ENCODE measurements at regions not wholly inside any gene's neighbourhood (a gene's known extent, or its start where the extent isn't known, plus 50 kb on each side); places are given as distances from the start of the nearest gene placed in this dataset.

DNA sequence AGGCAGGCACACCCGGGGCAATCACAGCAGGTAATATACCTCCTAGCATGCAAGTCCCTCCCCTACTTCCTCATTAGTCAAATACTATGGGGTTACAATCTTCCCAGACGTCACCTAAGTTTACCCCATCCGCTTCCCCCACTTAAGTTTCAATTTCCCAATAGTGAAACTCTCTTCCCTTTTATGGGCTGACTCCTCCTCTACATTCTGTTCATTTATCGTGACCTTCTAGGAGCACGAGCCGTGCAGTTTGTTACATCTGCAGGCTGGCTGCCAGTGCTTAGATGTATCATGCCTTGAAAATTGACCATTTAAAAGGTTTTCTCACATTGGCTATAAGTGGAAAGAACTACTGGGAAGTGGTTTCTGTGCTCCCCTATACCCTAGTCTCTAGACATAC is 1357.8 kb upstream of the CRIM1 start:
- TF ChIP-seq, protein P1, sequence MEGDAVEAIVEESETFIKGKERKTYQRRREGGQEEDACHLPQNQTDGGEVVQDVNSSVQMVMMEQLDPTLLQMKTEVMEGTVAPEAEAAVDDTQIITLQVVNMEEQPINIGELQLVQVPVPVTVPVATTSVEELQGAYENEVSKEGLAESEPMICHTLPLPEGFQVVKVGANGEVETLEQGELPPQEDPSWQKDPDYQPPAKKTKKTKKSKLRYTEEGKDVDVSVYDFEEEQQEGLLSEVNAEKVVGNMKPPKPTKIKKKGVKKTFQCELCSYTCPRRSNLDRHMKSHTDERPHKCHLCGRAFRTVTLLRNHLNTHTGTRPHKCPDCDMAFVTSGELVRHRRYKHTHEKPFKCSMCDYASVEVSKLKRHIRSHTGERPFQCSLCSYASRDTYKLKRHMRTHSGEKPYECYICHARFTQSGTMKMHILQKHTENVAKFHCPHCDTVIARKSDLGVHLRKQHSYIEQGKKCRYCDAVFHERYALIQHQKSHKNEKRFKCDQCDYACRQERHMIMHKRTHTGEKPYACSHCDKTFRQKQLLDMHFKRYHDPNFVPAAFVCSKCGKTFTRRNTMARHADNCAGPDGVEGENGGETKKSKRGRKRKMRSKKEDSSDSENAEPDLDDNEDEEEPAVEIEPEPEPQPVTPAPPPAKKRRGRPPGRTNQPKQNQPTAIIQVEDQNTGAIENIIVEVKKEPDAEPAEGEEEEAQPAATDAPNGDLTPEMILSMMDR (IDR thresholded peaks at IDR 0.05), result no peak
- TF ChIP-seq POLR2A (IDR thresholded peaks at IDR 0.05), result no peak

All from right lobe of liver (tissue), 4 donors.